ENCODE measurements at regions not wholly inside any gene's neighbourhood (a gene's known extent, or its start where the extent isn't known, plus 50 kb on each side); places are given as distances from the start of the nearest gene placed in this dataset.
A peak's percentile ranks its signal among the peaks of the same experiment; 100 is the strongest.

- TF ChIP-seq FOXP2 (optimal IDR thresholded peaks at IDR 0.05; ENCODE audit: borderline replicate concordance, extremely low read depth, extremely low read length, insufficient read depth) (peak; percentile 66), SIN3A (IDR thresholded peaks at IDR 0.05; ENCODE audit: borderline replicate concordance, insufficient read depth, low read length) (no peak)
Observed at GRCh38 chr13:87123987-87124784, 547.0 kb upstream of the SLITRK5 start.

- TF ChIP-seq TAF1 (IDR thresholded peaks at IDR 0.05; ENCODE audit: borderline replicate concordance, insufficient read depth, low read length), result no peak
- TF ChIP-seq REST (IDR thresholded peaks at IDR 0.05; ENCODE audit: insufficient read depth in 1 of 2, low read depth in 2 of 2, low read length in 2 of 2), result no peak
Observed at GRCh38 chr13:87124785-87125074, 546.4 kb upstream of the SLITRK5 start.

- no peak for TF ChIP-seq REST (IDR thresholded peaks at IDR 0.05; ENCODE audit: insufficient read depth in 1 of 2, low read depth in 2 of 2, low read length in 2 of 2)
- no peak for TF ChIP-seq FOXP2 (optimal IDR thresholded peaks at IDR 0.05; ENCODE audit: borderline replicate concordance, extremely low read depth, extremely low read length, insufficient read depth)
- no peak for TF ChIP-seq TAF1 (IDR thresholded peaks at IDR 0.05; ENCODE audit: borderline replicate concordance, insufficient read depth, low read length)
- TF ChIP-seq POLR2AphosphoS5 (IDR thresholded peaks at IDR 0.05; ENCODE audit: low read depth, low read length), result no peak
- TF ChIP-seq SIN3A (IDR thresholded peaks at IDR 0.05; ENCODE audit: borderline replicate concordance, insufficient read depth, low read length), result no peak
Observed at GRCh38 chr13:87128036-87128435, 543.1 kb upstream of the SLITRK5 start.

- TF ChIP-seq POLR2AphosphoS5 (IDR thresholded peaks at IDR 0.05; ENCODE audit: low read depth, low read length) (no peak), REST (IDR thresholded peaks at IDR 0.05; ENCODE audit: insufficient read depth in 1 of 2, low read depth in 2 of 2, low read length in 2 of 2) (no peak), FOXP2 (optimal IDR thresholded peaks at IDR 0.05; ENCODE audit: borderline replicate concordance, extremely low read depth, extremely low read length, insufficient read depth) (no peak)
Observed at GRCh38 chr13:87128491-87128890, 542.7 kb upstream of the SLITRK5 start.

GRCh38 chr13:87129602-87130300 lies 541.4 kb upstream of the SLITRK5 start:
- TF ChIP-seq FOXP2 (optimal IDR thresholded peaks at IDR 0.05; ENCODE audit: borderline replicate concordance, extremely low read depth, extremely low read length, insufficient read depth) (no peak), REST (IDR thresholded peaks at IDR 0.05; ENCODE audit: insufficient read depth in 1 of 2, low read depth in 2 of 2, low read length in 2 of 2) (no peak), SIN3A (IDR thresholded peaks at IDR 0.05; ENCODE audit: borderline replicate concordance, insufficient read depth, low read length) (no peak), POLR2AphosphoS5 (IDR thresholded peaks at IDR 0.05; ENCODE audit: low read depth, low read length) (no peak), TAF1 (IDR thresholded peaks at IDR 0.05; ENCODE audit: borderline replicate concordance, insufficient read depth, low read length) (no peak)
